Trophoblast cell (in vitro differentiated cells and primary cell): ENCODE measurements at regions not wholly inside any gene's neighbourhood (a gene's known extent, or its start where the extent isn't known, plus 50 kb on each side); places are given as distances from the start of the nearest gene placed in this dataset.

Experiments used
- DNase-seq, 2 donors: peaks; one replicate each; pipeline ENCODE4 v3.0.0-alpha.2; 2016
- H2AFZ ChIP-seq: 2 replicates; pipeline ENCODE4 v1.6.1; 2013; ENCODE audit warnings: low read length, moderate library complexity, mild to moderate bottlenecking; ENCODE audit not compliant: insufficient read depth, poor library complexity
- H2AK5ac ChIP-seq: 2 replicates; pipeline ENCODE4 v1.6.1; 2013; ENCODE audit warnings: mild to moderate bottlenecking, low read length
- H2BK120ac ChIP-seq: 2 replicates; pipeline ENCODE4 v1.6.1; 2013; ENCODE audit warnings: low read length, mild to moderate bottlenecking, moderate library complexity; ENCODE audit not compliant: insufficient read depth, poor library complexity
- H2BK12ac ChIP-seq: 2 replicates; pipeline ENCODE4 v1.6.1; 2013; ENCODE audit warnings: mild to moderate bottlenecking, low read length, moderate library complexity
- H2BK5ac ChIP-seq: 2 replicates; pipeline ENCODE4 v1.6.1; 2013; ENCODE audit warnings: low read length, low read depth, moderate library complexity, mild to moderate bottlenecking; ENCODE audit not compliant: poor library complexity
- H3K14ac ChIP-seq: 2 replicates; pipeline ENCODE4 v1.6.1; 2013; ENCODE audit warnings: mild to moderate bottlenecking, low read length
- H3K18ac ChIP-seq: 2 replicates; pipeline ENCODE4 v1.6.1; 2013; ENCODE audit warnings: mild to moderate bottlenecking, low read length
- H3K23ac ChIP-seq: 2 replicates; pipeline ENCODE4 v1.6.1; 2013; ENCODE audit warnings: low read length
- H3K27ac ChIP-seq: 2 replicates; pipeline ENCODE4 v1.5.1; 2013; ENCODE audit warnings: low read depth, mild to moderate bottlenecking, inconsistent platforms, low read length, moderate library complexity
- H3K27me3 ChIP-seq: 2 replicates; pipeline ENCODE4 v1.6.1; 2013; ENCODE audit warnings: inconsistent platforms, mild to moderate bottlenecking, low read length, moderate library complexity; ENCODE audit not compliant: insufficient read depth
- H3K36me3 ChIP-seq, 2 experiments: 1 replicate in 1 of 2; 2 replicates in 1 of 2; pipeline ENCODE4 v1.6.1; 2013; ENCODE audit warnings: low read length in 2 of 2, mild to moderate bottlenecking in 2 of 2, moderate library complexity in 1 of 2; ENCODE audit not compliant: insufficient read depth in 2 of 2, control insufficient read depth in 1 of 2
- H3K4ac ChIP-seq: 2 replicates; pipeline ENCODE4 v1.6.1; 2013; ENCODE audit warnings: low read depth, mild to moderate bottlenecking, low read length, moderate library complexity
- H3K4me1 ChIP-seq, 2 experiments: 1 replicate in 1 of 2; 2 replicates in 1 of 2; pipeline ENCODE4 v1.6.1; 2013; ENCODE audit warnings: low read length in 2 of 2, mild to moderate bottlenecking in 2 of 2, moderate library complexity in 1 of 2; ENCODE audit not compliant: insufficient read depth in 2 of 2, control insufficient read depth in 1 of 2
- H3K4me2 ChIP-seq: 2 replicates; pipeline ENCODE4 v1.6.1; 2013; ENCODE audit warnings: inconsistent platforms, mild to moderate bottlenecking, low read length, moderate library complexity
- H3K4me3 ChIP-seq: 2 replicates; pipeline ENCODE4 v1.5.1; 2013; ENCODE audit warnings: mild to moderate bottlenecking, low read depth, low read length, inconsistent platforms
- H3K79me1 ChIP-seq: one replicate; pipeline ENCODE4 v1.6.1; 2013; ENCODE audit warnings: low read length
- H3K79me2 ChIP-seq: 2 replicates; pipeline ENCODE4 v1.6.1; 2013; ENCODE audit warnings: low read length, mild to moderate bottlenecking; ENCODE audit not compliant: control insufficient read depth, insufficient read depth, poor library complexity
- H3K9ac ChIP-seq: 2 replicates; pipeline ENCODE4 v1.6.1; 2013; ENCODE audit warnings: mild to moderate bottlenecking, low read length
- H3K9me3 ChIP-seq: 2 replicates; pipeline ENCODE4 v1.6.1; 2013; ENCODE audit warnings: low read depth, mild to moderate bottlenecking, control low read depth, inconsistent platforms, low read length; ENCODE audit not compliant: insufficient read depth
- H4K12ac ChIP-seq: 2 replicates; pipeline ENCODE4 v1.6.1; 2013; ENCODE audit warnings: low read depth, mild to moderate bottlenecking, low read length, moderate library complexity
- H4K8ac ChIP-seq: 2 replicates; pipeline ENCODE4 v1.6.1; 2013; ENCODE audit warnings: low read depth, mild to moderate bottlenecking, low read length, moderate library complexity
- H4K91ac ChIP-seq: one replicate; pipeline ENCODE4 v1.6.1; 2013; ENCODE audit warnings: low read depth, mild to moderate bottlenecking, low read length, moderate library complexity
- WGBS: extraction: QIAGEN DNeasy Blood & Tissue Kit; methylation state at CpG from one replicate; pipeline ENCODE4 v1.1.7; 2013; ENCODE audit warnings: missing lambda C conversion rate; ENCODE audit not compliant: insufficient read length, insufficient coverage; ENCODE audit errors: extremely low coverage; 5-methylcytosine and 5-hydroxymethylcytosine counted together

DNA sequence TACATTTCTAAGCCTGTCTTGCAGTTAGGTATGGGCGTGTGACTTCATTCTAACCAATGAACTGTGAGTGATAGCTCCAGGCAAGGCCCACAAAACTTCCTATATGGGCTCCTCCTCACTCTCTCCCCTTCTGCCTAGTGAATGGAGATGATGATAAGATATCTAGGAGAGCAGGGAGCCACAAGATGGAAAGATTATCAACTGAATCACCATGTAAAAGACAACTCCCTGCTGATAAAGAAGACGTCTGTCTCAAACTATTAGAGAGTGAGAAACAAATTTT lies 237.1 kb downstream of the GPD2 start:
- H3K4me1 ChIP-seq: no peaks in the 10 kb centered on the region
- no CpG with 5 or more reads among the region's 2 CpGs for WGBS

DNA sequence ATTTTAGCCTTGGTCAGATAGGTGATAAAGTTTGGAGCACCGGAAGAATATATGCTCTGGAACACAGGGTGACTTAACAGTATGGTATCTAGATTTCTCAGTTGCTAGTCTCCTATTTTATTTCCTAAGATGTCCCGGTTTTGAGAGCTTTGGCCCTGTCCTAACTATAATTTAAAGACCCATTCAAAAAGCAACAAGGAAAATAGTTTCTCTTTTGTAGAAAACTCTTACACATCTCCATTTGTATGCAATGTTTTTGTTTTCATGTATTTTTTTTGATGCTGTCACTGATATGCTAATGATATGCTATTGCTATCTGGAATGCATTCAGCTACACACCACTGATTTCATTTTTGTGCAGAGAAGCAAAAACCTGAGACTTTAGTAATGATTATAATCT lies 237.8 kb downstream of the GPD2 start:
- Histone ChIP-seq H2BK12ac (no peak overlapping the region), H4K12ac (no peak overlapping the region), H3K4ac (no peak overlapping the region), H3K27me3 (no peaks in the 10 kb centered on the region), H4K91ac (no peak overlapping the region), H3K9me3 (no peaks in the 10 kb centered on the region), H3K4me3 (no peak overlapping the region), H2AK5ac (no peak overlapping the region), H2AFZ (no peak overlapping the region), H3K18ac (no peak overlapping the region), H4K8ac (no peak overlapping the region), H3K14ac (no peak overlapping the region), H3K9ac (no peak overlapping the region), H3K27ac (no peak overlapping the region), H2BK5ac (no peak overlapping the region), H2BK120ac (no peak overlapping the region), H3K23ac (no peak overlapping the region), H3K36me3 (no peaks in the 10 kb centered on the region), H3K79me1 (no peaks in the 10 kb centered on the region), H3K79me2 (no peaks in the 10 kb centered on the region), H3K4me1 (no peaks in the 10 kb centered on the region), H3K4me2 (no peak overlapping the region)
- no peak for DNase-seq
- no CpG with 5 or more reads among the region's 2 CpGs for WGBS

More for the DNA sequence above, 237.1 kb downstream of the GPD2 start:
- H3K27me3 ChIP-seq: no peaks in the 10 kb centered on the region
- no peak overlapping the region for H3K4me2 ChIP-seq
- H4K12ac ChIP-seq: no peak overlapping the region
- no peak overlapping the region for H2BK5ac ChIP-seq
- no peak overlapping the region for H3K23ac ChIP-seq
- H4K91ac ChIP-seq: no peak overlapping the region
- DNase-seq: peak; percentile 81 to 85
- H3K27ac ChIP-seq: no peak overlapping the region
- H4K8ac ChIP-seq: no peak overlapping the region
- H3K18ac ChIP-seq: no peak overlapping the region
- no peak overlapping the region for H3K9ac ChIP-seq
- H2AFZ ChIP-seq: no peak overlapping the region
- no peak overlapping the region for H3K4me3 ChIP-seq
- no peaks in the 10 kb centered on the region for H3K36me3 ChIP-seq
- no peak overlapping the region for H2AK5ac ChIP-seq
- H3K79me1 ChIP-seq: no peaks in the 10 kb centered on the region
- H3K14ac ChIP-seq: no peak overlapping the region
- no peaks in the 10 kb centered on the region for H3K9me3 ChIP-seq
- H2BK120ac ChIP-seq: no peak overlapping the region
- no peak overlapping the region for H2BK12ac ChIP-seq
- H3K4ac ChIP-seq: no peak overlapping the region
- H3K79me2 ChIP-seq: no peaks in the 10 kb centered on the region

DNA sequence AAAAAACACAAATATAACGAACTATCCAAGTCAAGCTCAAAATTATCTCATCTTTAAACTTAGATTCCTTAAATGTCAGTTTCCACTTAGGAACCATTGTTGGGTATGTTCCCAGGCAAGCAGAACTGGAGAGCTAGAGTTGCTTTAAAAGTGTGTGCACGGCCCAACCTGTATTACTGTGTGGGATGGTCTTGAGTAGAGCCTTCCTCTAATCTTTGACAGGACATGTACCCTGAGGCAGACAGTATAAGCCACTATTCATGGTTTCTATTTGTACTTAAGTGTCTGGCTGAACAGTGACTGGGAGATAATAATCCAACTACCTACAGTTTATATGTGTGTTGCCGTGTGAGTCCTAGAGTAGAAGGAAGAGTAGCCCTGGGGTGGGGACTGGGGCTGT lies 239.7 kb downstream of the GPD2 start:
- Histone ChIP-seq H3K18ac (no peak overlapping the region), H3K27me3 (no peaks in the 10 kb centered on the region), H3K9me3 (no peaks in the 10 kb centered on the region), H3K4me1 (no peaks in the 10 kb centered on the region), H3K36me3 (no peaks in the 10 kb centered on the region), H2BK5ac (no peak overlapping the region), H3K4me2 (no peak overlapping the region), H2AK5ac (no peak overlapping the region), H4K12ac (no peak overlapping the region), H3K27ac (no peak overlapping the region), H3K9ac (no peak overlapping the region), H2AFZ (no peak overlapping the region), H3K23ac (no peak overlapping the region), H3K4ac (no peak overlapping the region), H3K79me2 (no peaks in the 10 kb centered on the region), H3K79me1 (no peaks in the 10 kb centered on the region), H4K91ac (no peak overlapping the region), H2BK120ac (no peak overlapping the region), H3K4me3 (no peak overlapping the region), H2BK12ac (no peak overlapping the region), H3K14ac (no peak overlapping the region), H4K8ac (no peak overlapping the region)
- no peak for DNase-seq
- no CpG with 5 or more reads among the region's 3 CpGs for WGBS

DNA sequence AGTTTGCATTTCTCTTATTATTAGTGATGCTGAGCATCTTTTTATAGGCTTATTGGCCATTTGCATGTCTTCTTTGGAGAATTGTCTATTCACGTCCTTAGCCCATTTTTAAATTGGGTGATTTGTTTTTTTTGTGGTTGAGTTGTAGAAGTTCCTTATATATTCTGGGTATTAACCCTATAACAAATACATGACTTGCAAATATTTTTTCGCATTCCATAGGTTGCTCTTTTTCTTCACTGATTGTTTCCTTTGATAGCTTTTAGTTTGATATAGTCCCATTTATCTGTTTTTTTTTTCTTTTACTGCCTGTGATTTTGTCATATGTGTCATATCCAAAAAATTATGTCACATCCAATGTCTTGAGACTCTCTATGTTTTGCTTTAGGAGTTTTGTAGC lies 243.6 kb downstream of the GPD2 start:
- no peak overlapping the region for H2AK5ac ChIP-seq
- no peak overlapping the region for H3K23ac ChIP-seq
- no peak overlapping the region for H2BK5ac ChIP-seq
- H2AFZ ChIP-seq: no peak overlapping the region
- no peak overlapping the region for H4K8ac ChIP-seq
- H3K4me2 ChIP-seq: no peak overlapping the region
- no peak overlapping the region for H2BK120ac ChIP-seq
- no peak overlapping the region for H3K14ac ChIP-seq
- no peaks in the 10 kb centered on the region for H3K36me3 ChIP-seq
- H4K91ac ChIP-seq: no peak overlapping the region
- no peak overlapping the region for H3K9ac ChIP-seq
- no peak overlapping the region for H3K18ac ChIP-seq
- no peak overlapping the region for H3K4ac ChIP-seq
- H3K4me3 ChIP-seq: no peak overlapping the region
- no peaks in the 10 kb centered on the region for H3K27me3 ChIP-seq
- no peak for DNase-seq
- H3K27ac ChIP-seq: no peak overlapping the region
- H2BK12ac ChIP-seq: no peak overlapping the region
- no peaks in the 10 kb centered on the region for H3K79me2 ChIP-seq
- no peaks in the 10 kb centered on the region for H3K4me1 ChIP-seq
- no peaks in the 10 kb centered on the region for H3K9me3 ChIP-seq
- no CpG with 5 or more reads among the region's 2 CpGs for WGBS
- H3K79me1 ChIP-seq: no peaks in the 10 kb centered on the region
- no peak overlapping the region for H4K12ac ChIP-seq

DNA sequence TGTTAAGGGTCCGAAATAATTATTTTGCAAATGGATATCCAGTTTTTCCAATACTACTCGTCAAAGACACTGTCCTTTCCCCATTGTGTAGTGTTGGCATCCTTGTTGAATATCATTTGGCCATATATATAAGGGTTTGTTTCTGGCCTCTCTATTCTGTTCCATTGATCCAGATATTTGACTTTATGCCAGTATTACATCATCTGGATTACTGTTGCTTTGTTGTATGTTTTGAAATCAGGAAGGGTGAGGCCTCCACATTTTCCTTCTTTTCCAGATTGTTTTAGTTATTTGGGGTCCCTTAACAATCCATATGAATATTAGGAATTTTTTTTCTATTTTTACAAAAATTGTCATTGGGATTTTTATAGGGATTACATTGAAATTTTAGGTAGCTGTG lies 244.1 kb downstream of the GPD2 start:
- H4K12ac ChIP-seq: no peak overlapping the region
- H3K4ac ChIP-seq: no peak overlapping the region
- H3K9me3 ChIP-seq: no peaks in the 10 kb centered on the region
- no peak overlapping the region for H2AFZ ChIP-seq
- H3K9ac ChIP-seq: no peak overlapping the region
- H2BK5ac ChIP-seq: no peak overlapping the region
- no peak overlapping the region for H2AK5ac ChIP-seq
- no peak overlapping the region for H2BK120ac ChIP-seq
- no peak overlapping the region for H3K4me3 ChIP-seq
- no peak overlapping the region for H4K8ac ChIP-seq
- H3K27me3 ChIP-seq: no peaks in the 10 kb centered on the region
- no peak overlapping the region for H3K27ac ChIP-seq
- H3K23ac ChIP-seq: no peak overlapping the region
- H3K79me1 ChIP-seq: no peaks in the 10 kb centered on the region
- no peaks in the 10 kb centered on the region for H3K4me1 ChIP-seq
- H2BK12ac ChIP-seq: no peak overlapping the region
- no peak overlapping the region for H4K91ac ChIP-seq
- no CpG with 5 or more reads among the region's 2 CpGs for WGBS
- no peak overlapping the region for H3K18ac ChIP-seq
- H3K14ac ChIP-seq: no peak overlapping the region
- no peak for DNase-seq
- no peaks in the 10 kb centered on the region for H3K36me3 ChIP-seq
- no peaks in the 10 kb centered on the region for H3K79me2 ChIP-seq
- H3K4me2 ChIP-seq: no peak overlapping the region
